Effector CD8-positive, alpha-beta T cell (primary cell): ENCODE measurements at regions not wholly inside any gene's neighbourhood (a gene's known extent, or its start where the extent isn't known, plus 50 kb on each side); places are given as distances from the start of the nearest gene placed in this dataset.

Experiments
- DNase-seq: peaks from one replicate; lab custom pipeline; 2025; lab: John Stamatoyannopoulos, UW

DNA sequence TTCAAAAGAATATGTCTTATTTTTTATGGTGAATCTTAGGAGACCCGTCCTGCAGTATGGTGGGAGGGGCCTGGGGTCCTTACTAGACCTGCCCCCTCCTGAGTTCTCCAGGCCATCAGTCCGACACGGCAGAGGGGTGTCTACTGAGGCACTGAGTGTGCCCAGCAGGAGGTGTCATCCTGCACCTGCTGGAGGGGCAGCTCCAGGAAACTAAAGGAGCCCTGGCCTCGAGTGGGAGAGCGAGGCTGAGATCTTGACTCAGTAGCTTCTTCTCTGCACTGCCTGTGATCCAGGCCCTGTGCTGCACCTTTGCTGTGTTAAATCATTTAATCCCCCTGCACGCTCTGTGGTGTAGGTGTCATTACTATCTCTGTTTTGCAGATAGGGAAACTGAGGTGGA lies 587.7 kb downstream of the PTPRU start:
- no peak for DNase-seq

- no peak for DNase-seq
Measured at GRCh38 chr1:29823561-29823960, 587.2 kb downstream of the PTPRU start.

DNA sequence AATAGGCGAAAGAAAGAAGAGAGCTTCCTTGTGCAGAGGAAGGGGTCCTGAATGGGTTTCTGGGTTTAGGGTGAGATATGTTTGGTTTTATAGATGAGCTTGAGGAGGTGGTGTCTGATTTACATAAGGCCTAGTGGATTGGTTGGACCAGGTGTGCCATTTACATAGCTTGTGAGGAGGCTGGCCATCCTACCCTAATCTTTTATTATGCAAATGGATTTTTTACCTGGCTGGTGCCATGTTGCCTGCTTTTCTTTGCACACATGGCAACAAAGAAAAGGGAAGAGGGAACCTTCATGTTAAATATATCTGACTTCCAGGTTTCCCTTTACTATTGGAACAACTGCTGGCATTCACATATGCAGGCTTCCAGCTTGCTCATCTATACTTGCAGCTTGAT lies 585.3 kb downstream of the PTPRU start:
- DNase-seq = no peak

- DNase-seq = no peak
Measured at GRCh38 chr1:29820401-29820800, 584.1 kb downstream of the PTPRU start.

GRCh38 chr1:29812408-29813135 lies 576.2 kb downstream of the PTPRU start:
- no peak for DNase-seq

DNA sequence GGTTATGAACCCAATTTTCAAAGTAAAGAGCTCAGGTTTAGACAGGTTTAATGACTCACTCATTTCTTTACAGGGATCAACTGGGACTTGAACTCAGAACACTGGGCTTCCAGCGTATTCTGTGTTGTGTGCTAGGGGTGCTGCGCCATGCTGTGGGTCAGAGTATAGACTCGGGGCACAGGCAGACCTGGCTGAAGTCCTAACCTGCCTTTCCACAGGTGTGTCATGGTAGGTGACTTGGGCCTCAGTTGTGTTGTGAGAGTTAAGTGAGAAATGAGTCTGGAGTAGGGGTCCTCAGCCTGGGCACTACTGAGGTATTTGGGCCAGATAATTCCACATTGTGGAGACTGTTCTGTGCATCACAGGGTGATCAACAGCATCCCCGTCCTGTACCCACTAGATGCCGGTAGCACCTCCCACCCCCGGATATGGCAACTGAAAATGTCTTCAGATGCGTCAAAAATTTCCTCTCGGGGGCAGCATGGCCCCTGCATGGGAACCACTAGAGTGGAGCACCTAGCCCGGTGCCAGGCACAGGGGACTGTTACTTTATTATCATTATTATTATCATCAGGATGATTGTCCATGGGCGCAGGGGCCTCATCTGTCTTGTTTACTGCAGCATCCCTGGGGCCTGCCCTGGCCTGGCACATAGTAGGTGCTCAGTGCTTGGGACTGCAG lies 575.5 kb downstream of the PTPRU start:
- no peak for DNase-seq

- no peak for DNase-seq
Measured at GRCh38 chr1:29811247-29811646, 574.9 kb downstream of the PTPRU start.

GRCh38 chr1:29810121-29811120 lies 574.1 kb downstream of the PTPRU start:
- no peak for DNase-seq

DNA sequence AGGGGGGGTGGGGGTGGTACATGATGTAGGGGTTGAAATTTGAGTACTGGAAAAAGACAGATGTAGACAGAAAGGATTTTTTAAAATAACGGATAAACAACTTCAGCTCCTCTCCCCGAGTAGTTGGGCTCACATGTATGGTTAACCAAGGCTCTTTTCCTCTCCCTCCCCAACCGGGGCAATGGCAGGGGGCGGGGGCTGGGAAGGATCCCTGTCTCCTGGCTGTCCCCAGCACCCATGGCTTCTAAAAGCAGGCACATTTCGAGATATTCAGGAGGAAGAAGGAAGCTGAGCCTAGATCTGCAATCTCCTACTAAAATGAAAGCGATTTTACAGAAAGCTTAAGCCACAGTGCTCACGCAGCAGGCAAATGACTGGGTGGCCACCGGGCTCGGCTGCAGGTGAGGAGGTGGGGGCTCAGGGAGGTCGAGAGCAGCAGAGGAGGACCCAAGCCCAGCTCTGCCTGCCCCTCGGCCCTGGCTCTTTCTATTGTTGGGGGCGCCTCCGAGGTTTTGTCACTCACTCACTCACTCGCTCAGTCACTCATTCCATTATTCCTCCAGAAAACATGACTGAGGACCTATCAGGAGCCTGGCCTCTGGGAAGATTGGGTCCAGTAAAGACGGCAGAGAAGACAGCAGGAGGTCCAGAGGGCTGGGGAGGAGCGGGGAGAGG lies 573.3 kb downstream of the PTPRU start:
- no peak for DNase-seq

DNA sequence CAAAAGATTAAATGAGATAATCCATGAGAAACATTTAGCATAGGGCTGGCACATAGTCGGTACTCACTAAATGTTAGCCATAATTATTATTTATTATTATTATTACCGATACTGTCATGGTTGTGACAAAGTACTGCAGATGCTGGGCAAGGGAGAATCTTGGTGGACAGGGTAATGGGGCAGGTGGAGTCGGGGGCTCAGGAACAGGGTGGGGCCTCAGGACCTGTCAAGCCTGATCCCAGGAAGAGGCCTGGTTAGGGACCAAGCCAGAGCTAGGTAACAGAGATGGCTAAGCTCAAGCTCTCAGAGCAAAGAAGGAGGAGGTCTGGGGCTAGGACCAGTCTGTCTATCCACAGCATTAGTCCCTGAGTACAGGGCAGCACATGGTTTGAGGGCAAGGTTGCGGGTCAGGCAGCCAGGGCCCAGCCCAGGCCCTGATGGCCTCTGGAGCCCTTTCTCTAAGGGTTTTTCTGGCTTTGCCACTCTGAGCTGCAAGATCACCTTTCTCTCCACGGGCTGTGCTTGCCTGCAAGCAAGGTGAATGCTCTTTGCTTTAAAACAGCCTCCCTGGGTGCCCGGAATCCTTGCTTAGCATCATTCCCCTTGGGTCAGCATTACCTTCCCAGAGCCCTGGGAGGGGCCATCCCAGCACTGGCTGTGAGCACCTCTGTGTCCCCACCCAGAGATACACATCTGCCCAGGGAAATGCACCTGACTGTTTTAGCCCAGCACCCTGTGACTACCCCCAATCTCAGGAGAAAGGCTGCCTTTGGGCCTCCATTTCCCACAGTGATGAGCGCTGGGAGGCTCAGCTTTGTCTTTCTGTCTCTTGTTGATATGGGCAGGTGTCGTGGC lies 572.0 kb downstream of the PTPRU start:
- DNase-seq = no peak

DNA sequence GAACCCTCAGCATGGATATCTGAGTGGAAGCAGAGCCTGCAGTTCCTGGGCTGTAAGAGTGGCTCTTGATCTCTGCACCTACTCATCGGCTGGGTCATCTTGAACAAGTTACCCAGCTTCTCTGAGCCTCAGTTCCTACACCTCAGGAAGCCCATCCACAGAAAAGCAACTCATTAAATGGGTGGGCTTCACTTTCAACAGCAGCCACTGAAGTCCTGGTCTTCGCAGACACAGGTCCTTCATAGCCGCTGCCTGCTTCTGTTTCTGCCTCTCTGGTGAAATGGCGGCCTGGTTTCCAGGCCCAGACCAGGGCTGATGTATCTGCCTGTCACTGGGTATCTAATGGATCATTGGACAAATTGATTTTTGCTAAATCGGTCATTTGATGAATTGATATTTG lies 571.4 kb downstream of the PTPRU start:
- DNase-seq = no peak

DNA sequence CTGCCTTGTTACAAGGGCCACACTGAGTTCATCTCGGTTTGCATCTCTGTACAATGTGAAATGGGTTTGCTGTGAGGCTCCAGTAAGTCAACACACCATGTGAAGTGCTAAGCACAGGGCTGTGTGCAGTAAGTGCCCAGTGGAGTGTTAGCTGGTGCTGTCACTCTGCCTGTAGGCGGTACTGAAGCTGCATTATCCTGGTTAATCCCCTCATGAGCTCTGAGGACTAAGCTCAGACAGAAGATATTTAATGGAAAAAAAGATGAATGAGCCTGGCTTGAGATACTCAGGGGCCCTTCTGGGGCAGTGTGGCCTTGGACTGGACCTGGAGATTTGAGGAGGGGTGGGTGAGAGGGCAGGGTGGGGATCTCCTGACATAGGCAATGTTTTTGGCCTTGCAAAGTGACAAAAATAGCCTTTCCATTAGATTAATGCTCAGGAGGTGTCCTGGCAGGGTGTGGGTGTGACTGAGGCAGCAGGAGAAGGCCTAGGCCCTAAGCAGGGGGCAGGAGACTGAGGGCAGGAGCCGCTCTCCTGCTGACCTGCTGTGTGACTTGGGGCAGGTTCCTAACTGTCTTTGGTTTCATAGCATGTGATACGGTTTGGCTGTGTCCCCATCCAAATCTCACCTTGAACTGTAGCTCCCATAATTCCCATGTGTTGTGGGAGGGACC lies 570.5 kb downstream of the PTPRU start:
- DNase-seq = no peak

GRCh38 chr1:29805896-29806160 lies 569.5 kb downstream of the PTPRU start:
- no peak for DNase-seq

DNA sequence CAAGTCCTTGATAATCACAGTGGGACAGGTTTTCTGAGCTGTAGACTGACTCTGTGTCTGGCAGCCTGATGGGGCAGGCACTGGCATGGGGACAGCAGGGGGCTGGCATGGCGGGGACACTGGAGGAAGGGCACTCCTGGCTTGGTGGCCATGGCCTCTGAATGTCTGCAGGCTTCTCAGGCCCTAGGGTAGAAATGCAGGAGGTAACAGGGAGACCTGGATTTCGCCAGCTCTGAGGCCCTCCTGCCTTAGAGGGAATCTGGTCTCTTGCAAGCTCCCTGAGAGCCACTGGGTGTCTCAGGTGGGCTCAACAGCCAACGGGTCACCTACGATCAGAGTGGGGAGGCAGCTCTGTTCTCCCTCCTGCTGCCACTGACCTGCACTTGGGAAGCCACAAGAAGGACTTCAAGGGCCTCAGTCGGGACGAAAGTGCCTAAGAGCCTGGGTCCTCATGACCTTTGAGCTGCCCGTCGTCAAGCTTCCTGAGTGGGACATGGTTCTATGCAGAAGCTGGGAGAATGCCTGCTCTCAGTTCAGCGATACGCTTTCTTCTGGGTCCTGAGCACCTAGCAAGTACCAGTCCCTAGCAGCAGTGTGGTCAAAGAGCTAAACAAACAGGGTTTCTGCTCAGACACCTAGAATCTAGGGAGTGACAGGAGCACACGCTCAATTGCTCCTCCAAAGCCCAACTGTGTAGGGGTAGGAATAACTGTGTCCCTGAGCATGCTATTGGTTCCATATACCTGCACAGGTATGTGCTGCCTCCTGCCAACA lies 569.0 kb downstream of the PTPRU start:
- no peak for DNase-seq

DNA sequence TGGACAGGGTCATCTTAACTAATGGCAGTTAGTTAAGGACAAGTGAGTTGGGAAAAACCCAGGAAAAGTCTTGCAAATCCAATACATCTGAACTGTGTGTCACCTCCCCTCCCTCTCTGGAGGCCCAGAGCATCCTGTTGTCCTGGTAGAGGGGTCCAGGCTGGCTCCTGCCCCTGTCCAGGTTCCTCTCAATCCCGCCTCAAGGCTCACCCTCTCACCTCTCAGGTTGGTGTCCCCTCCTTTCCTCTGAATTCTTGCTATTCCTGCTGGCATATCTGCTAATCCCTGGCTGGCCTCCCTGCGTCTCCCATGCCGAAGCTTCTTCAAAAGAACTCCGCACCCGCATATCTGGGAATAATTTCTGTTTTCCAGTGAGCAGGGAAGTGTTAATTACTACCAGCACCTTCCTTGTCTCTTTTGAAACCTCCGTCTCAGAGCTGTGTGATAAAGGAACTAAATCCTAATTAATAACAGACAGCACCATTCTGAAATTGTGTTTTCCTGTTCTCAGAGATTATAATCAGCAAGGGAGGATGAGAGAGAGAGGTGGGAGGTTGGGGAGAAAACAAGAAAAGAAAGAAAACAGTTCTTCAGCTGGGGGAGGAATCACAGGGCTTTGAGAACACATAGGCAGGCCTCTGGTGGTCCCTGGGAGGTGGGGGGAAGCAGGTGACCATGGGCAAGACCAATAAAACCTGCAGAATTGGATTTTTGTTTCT lies 568.0 kb downstream of the PTPRU start:
- DNase-seq = no peak

DNA sequence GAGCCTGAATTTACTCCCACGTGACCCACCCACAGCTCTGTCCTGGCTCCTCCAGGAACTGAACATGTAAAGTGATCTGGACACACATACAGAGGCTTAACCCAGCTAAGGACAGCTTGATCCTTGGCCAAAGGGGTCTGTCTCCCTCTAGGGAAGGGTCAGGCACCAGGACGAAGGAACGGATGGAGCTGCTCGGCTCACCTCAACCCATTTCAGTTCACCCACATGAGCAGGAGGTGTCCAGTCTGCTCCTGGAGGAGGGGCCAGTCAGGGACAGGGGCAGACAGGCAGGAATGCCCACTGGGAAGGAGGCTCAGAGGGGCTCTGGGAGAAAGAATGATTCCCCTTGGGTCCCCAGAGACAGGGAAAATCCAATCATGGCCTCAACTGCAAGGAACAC lies 567.2 kb downstream of the PTPRU start:
- DNase-seq = no peak

DNA sequence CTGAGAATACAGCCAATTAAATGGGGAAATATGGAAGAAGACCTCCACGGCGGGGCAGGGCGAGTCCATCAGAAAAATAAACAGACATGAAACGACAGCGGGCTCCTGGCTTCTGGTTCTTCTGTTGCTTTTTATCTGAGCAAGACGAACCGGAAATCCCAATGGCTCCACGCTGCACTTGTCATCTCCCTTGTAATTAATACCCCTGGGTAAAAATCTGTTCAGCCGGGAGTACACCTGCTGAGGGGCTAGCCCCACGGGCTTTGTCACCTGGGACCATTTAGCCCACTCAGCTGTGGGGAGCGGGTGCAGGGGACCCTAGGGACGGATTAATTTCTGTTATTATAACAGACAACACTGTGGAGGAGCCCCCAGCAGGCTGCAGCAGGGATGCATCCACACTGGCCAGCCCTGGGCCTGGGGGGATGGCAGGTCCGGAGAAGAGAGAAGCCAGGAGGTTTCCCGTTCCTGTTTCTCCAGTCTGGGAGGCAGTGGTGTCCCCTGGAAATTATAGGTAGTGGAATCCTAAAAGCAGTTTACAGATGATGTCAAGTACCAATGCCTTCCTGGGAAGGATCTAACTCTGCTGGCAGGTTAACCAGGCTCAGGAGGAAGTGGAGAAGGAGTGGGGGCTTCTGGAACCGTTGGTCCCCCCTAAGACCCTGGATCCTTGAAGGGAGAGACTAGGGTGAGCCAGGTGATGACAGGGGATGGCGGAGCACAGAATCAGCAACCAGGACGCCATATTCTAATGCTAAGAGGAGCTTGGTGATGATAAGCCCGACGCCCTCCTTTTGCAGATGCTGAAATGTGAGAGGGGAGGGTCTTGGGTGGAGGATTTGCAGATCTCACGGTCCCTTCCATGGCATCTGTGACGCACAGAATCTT lies 566.1 kb downstream of the PTPRU start:
- no peak for DNase-seq

DNA sequence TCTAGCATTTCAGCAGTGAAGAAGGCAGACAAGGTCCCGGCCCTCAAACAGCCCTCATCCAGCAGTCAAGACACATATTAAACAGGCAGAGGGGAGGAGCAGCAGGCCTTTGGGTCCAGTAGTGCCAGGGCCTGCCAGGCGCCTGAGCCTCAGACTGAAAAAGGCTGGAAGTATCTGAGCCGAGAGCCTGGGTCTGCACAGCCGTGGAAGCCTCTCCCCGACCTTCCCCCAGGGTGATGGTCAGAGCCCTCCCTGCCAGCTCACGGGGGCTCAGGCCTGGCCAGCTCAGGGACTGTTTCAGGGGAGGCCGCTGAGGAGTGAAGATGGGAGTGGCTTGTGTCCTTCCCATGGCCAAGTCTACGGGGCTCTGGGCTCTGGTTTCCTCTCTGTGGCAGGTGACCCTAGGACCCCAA lies 565.2 kb downstream of the PTPRU start:
- no peak for DNase-seq
